Suprapubic skin (tissue), 4 donors: ENCODE measurements at regions not wholly inside any gene's neighbourhood (a gene's known extent, or its start where the extent isn't known, plus 50 kb on each side); places are given as distances from the start of the nearest gene placed in this dataset.

Source experiments
- CTCF ChIP-seq, 2 donors: fragments of 200-600 bp in 1 of 2; fragments of 450-650 bp in 1 of 2; sonication (generic) in 1 of 2; IDR thresholded peaks; one replicate each; pipeline ENCODE4 v1.5.1; 2016 to 2019; ENCODE audit warnings: antibody characterized with exemption in 2 of 2, mild to moderate bottlenecking in 1 of 2, moderate library complexity in 1 of 2
- EP300 ChIP-seq: sonication (generic); formaldehyde crosslinking; IDR thresholded peaks from one replicate; pipeline ENCODE4 v1.6.1; 2017; ENCODE audit warnings: antibody characterized with exemption
- POLR2AphosphoS5 ChIP-seq, 3 donors: sonication (generic); formaldehyde crosslinking; IDR thresholded peaks; one replicate each; pipeline ENCODE4 v1.6.1; 2017; ENCODE audit warnings: antibody characterized with exemption in 3 of 3

- no peak for TF ChIP-seq CTCF (IDR thresholded peaks at IDR 0.05)
- TF ChIP-seq EP300 = no peak
- no peak for TF ChIP-seq POLR2AphosphoS5 (IDR thresholded peaks at IDR 0.05)
Measured at GRCh38 chr6:169069356-169069755, 184.3 kb downstream of the THBS2 start.
